HEK293T (cell line): ENCODE measurements at regions not wholly inside any gene's neighbourhood (a gene's known extent, or its start where the extent isn't known, plus 50 kb on each side); places are given as distances from the start of the nearest gene placed in this dataset.

Source experiments
- CTCF ChIA-PET: fragments of 350-600 bp; formaldehyde crosslinking; extraction: SDS; loops from one replicate; lab custom pipeline; 2021; ENCODE audit warnings: antibody characterized with exemption, inconsistent platforms; lab: Yijun Ruan, JAX
- POLR2A ChIA-PET: fragments of 350-600 bp; formaldehyde crosslinking; extraction: SDS; loops from one replicate; lab custom pipeline; 2020; ENCODE audit warnings: antibody characterized with exemption, inconsistent platforms; lab: Yijun Ruan, JAX
- DNase-seq: peaks from one replicate; pipeline ENCODE4 v3.0.0; 2012; ENCODE audit warnings: mixed read lengths; ENCODE audit errors: extremely low spot score
- ARNT ChIP-seq: fragments of 450-650 bp; IDR thresholded peaks from 2 replicates; pipeline ENCODE4 v1.6.1; 2017; ENCODE audit warnings: mild to moderate bottlenecking
- BHLHE40 ChIP-seq: fragments of 450-650 bp; IDR thresholded peaks from 2 replicates; pipeline ENCODE4 v1.6.1; 2016; ENCODE audit warnings: mild to moderate bottlenecking, moderate library complexity, borderline replicate concordance
- CTBP1 ChIP-seq: fragments of 450-650 bp; IDR thresholded peaks from 2 replicates; pipeline ENCODE4 v1.6.1; 2016; ENCODE audit warnings: borderline replicate concordance
- ELF4 ChIP-seq: fragments of 450-650 bp; IDR thresholded peaks from 2 replicates; pipeline ENCODE4 v1.6.1; 2017; ENCODE audit warnings: antibody characterized with exemption
- FOXA1 ChIP-seq: fragments of 450-650 bp; IDR thresholded peaks from 2 replicates; pipeline ENCODE4 v1.6.1; 2016; ENCODE audit warnings: mild to moderate bottlenecking
- FOXK2 ChIP-seq: fragments of 450-650 bp; IDR thresholded peaks from 2 replicates; pipeline ENCODE4 v1.6.1; 2016; ENCODE audit warnings: mild to moderate bottlenecking
- FOXM1 ChIP-seq: fragments of 450-650 bp; IDR thresholded peaks from 2 replicates; pipeline ENCODE4 v1.6.1; 2017; ENCODE audit warnings: mild to moderate bottlenecking, borderline replicate concordance
- HDGF ChIP-seq: fragments of 450-650 bp; IDR thresholded peaks from 2 replicates; pipeline ENCODE4 v1.6.1; 2017; ENCODE audit warnings: antibody characterized with exemption, borderline replicate concordance
- L3MBTL2 ChIP-seq: fragments of 450-650 bp; conservative IDR thresholded peaks from 2 replicates; pipeline ENCODE4 v1.6.1; 2016; ENCODE audit warnings: mild to moderate bottlenecking
- LEF1 ChIP-seq: fragments of 450-650 bp; IDR thresholded peaks from 2 replicates; pipeline ENCODE4 v1.6.1; 2017; ENCODE audit warnings: mild to moderate bottlenecking, borderline replicate concordance
- NFRKB ChIP-seq: fragments of 450-650 bp; IDR thresholded peaks from 2 replicates; pipeline ENCODE4 v1.6.1; 2016; ENCODE audit warnings: mild to moderate bottlenecking, moderate library complexity
- PKNOX1 ChIP-seq: fragments of 450-650 bp; IDR thresholded peaks from 2 replicates; pipeline ENCODE4 v1.6.1; 2016
- SP1 ChIP-seq: fragments of 450-650 bp; IDR thresholded peaks from 2 replicates; pipeline ENCODE4 v1.6.1; 2017
- SUZ12 ChIP-seq: fragments of 450-650 bp; IDR thresholded peaks from 2 replicates; pipeline ENCODE4 v1.6.1; 2016; ENCODE audit warnings: mild to moderate bottlenecking
- TARDBP ChIP-seq: fragments of 450-650 bp; IDR thresholded peaks from 2 replicates; pipeline ENCODE4 v1.6.1; 2016
- ZNF384 ChIP-seq: fragments of 450-650 bp; IDR thresholded peaks from 2 replicates; pipeline ENCODE4 v1.6.1; 2016

- ChIA-PET POLR2A (no interaction called here), CTCF (no interaction called here)
- TF ChIP-seq BHLHE40 (no peak), ZNF384 (no peak), HDGF (no peak), SUZ12 (no peak), SP1 (no peak)
- no peak for DNase-seq
Observed at GRCh38 chr7:54037873-54038272, 504.3 kb upstream of the VSTM2A start.

GRCh38 chr7:54060643-54061042 lies 481.5 kb upstream of the VSTM2A start:
- ChIA-PET POLR2A (no interaction called here), CTCF (no interaction called here)
- TF ChIP-seq CTBP1 (no peak), FOXK2 (no peak), BHLHE40 (no peak), PKNOX1 (no peak), ARNT (no peak), TARDBP (no peak), LEF1 (no peak), HDGF (no peak), SUZ12 (no peak), NFRKB (no peak), L3MBTL2 (no peak), ELF4 (no peak), FOXA1 (no peak)

GRCh38 chr7:54066643-54067042 lies 475.5 kb upstream of the VSTM2A start:
- TF ChIP-seq SP1 (no peak), LEF1 (no peak)
- ChIA-PET POLR2A (no interaction called here), CTCF (interaction anchor here (0.7 kb wide), 1 partner anchor 22 kb away, joined by 3 read pairs; no protein-coding TSS in a partner anchor)
- DNase-seq, result no peak

More at GRCh38 chr7:54060643-54061042, 481.5 kb upstream of the VSTM2A start:
- no peak for DNase-seq

- CTCF ChIA-PET, result no interaction called here
- no peak for DNase-seq
- no peak for TF ChIP-seq FOXM1
- TF ChIP-seq SP1, result no peak
- TF ChIP-seq SUZ12, result no peak
- no peak for TF ChIP-seq NFRKB
- no peak for TF ChIP-seq FOXK2
- no peak for TF ChIP-seq PKNOX1
- POLR2A ChIA-PET, result no interaction called here
Observed at GRCh38 chr7:54069843-54070242, 472.3 kb upstream of the VSTM2A start.

GRCh38 chr7:54072710-54073109 lies 469.5 kb upstream of the VSTM2A start:
- DNase-seq, result no peak
- POLR2A ChIA-PET, result no interaction called here
- TF ChIP-seq L3MBTL2 (no peak), FOXA1 (no peak), FOXM1 (no peak), NFRKB (no peak), ARNT (no peak), SP1 (no peak), FOXK2 (no peak)
- CTCF ChIA-PET, result no interaction called here

- ChIA-PET POLR2A (no interaction called here), CTCF (no interaction called here)
- no peak for TF ChIP-seq L3MBTL2
- TF ChIP-seq BHLHE40, result no peak
- no peak for TF ChIP-seq TARDBP
- no peak for TF ChIP-seq FOXK2
- TF ChIP-seq FOXA1, result no peak
- no peak for TF ChIP-seq HDGF
- no peak for TF ChIP-seq SP1
- TF ChIP-seq LEF1, result no peak
- TF ChIP-seq SUZ12, result no peak
- no peak for TF ChIP-seq ELF4
- no peak for TF ChIP-seq NFRKB
- no peak for TF ChIP-seq ARNT
- no peak for TF ChIP-seq PKNOX1
- no peak for TF ChIP-seq ZNF384
- TF ChIP-seq CTBP1, result no peak
- no peak for TF ChIP-seq FOXM1
- DNase-seq, result no peak
Observed at GRCh38 chr7:54076616-54077015, 465.6 kb upstream of the VSTM2A start.

GRCh38 chr7:54080525-54080924 lies 461.6 kb upstream of the VSTM2A start:
- ChIA-PET POLR2A (no interaction called here), CTCF (no interaction called here)
- no peak for TF ChIP-seq SUZ12
- no peak for TF ChIP-seq FOXK2
- TF ChIP-seq ZNF384, result no peak
- no peak for TF ChIP-seq LEF1
- TF ChIP-seq HDGF, result no peak
- no peak for TF ChIP-seq FOXM1
- no peak for DNase-seq

GRCh38 chr7:54080971-54081370 lies 461.2 kb upstream of the VSTM2A start:
- ChIA-PET POLR2A (no interaction called here), CTCF (no interaction called here)
- TF ChIP-seq L3MBTL2 (no peak), PKNOX1 (no peak), CTBP1 (no peak), SP1 (no peak), ZNF384 (no peak), BHLHE40 (no peak), FOXM1 (no peak), SUZ12 (no peak), ARNT (no peak), FOXK2 (no peak), HDGF (no peak), ELF4 (no peak), NFRKB (no peak), FOXA1 (no peak), LEF1 (no peak), TARDBP (no peak)
- DNase-seq, result no peak
